ENCODE measurements at regions not wholly inside any gene's neighbourhood (a gene's known extent, or its start where the extent isn't known, plus 50 kb on each side); places are given as distances from the start of the nearest gene placed in this dataset.

DNA sequence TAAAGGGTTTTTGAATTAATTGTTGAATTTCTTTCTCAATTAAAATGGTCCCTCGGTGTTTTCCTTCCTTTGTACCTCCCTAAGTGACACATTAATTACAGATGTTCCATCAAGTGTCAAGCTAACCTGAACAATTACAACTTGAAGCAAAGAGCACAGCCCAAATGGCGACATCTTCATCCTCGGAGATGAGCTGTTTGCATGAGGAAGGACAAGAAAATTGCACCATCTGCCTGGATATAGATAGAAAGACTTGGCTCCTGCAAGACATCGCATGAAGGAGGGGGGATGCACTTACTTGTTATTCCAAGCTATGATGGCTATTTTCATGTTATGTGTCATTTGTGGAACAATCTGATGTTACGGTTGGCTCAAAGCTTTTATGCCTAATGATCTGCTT lies 86.4 kb upstream of the ZKSCAN2 start:
- Histone ChIP-seq H4K5ac (ENCODE audit: low read depth, low read length) (no peak overlapping the region), H3K36me3 (ENCODE audit: control insufficient read depth, insufficient read depth, low read length) (no peaks in the 10 kb centered on the region), H3K9ac (ENCODE audit: low read depth, low read length) (no peak overlapping the region), H3K4me2 (ENCODE audit: low read depth, low read length) (no peak overlapping the region), H2BK5ac (ENCODE audit: low read depth, low read length, poor library complexity, severe bottlenecking) (no peak overlapping the region), H3K9me3 (ENCODE audit: control insufficient read depth, insufficient read depth, low read length) (peaks cover 5% of the 10 kb centered on the region; the same call in 1 of the 2 replicates), H4K91ac (ENCODE audit: insufficient read depth, low read depth, low read length) (no peak overlapping the region), H2BK15ac (ENCODE audit: low read depth, low read length) (no peak overlapping the region), H3K9me1 (ENCODE audit: insufficient read depth, low read length) (no peaks in the 10 kb centered on the region), H3K4me1 (ENCODE audit: control insufficient read depth, insufficient read depth, low read length) (no peaks in the 10 kb centered on the region), H3K27ac (ENCODE audit: insufficient read depth, low read length) (no peak overlapping the region), H2AK5ac (ENCODE audit: low read depth, low read length) (no peak overlapping the region), H3K23ac (ENCODE audit: low read depth, low read length) (no peak overlapping the region), H3K18ac (ENCODE audit: low read depth, low read length) (no peak overlapping the region), H3K79me1 (ENCODE audit: low read depth in 1 of 2, low read length in 2 of 2) (no peaks in the 10 kb centered on the region), H2BK120ac (ENCODE audit: low read depth, low read length) (no peak overlapping the region), H3K4me3 (ENCODE audit: insufficient read depth, low read depth, low read length) (no peak overlapping the region), H4K8ac (ENCODE audit: low read depth in 2 of 2, low read length in 2 of 2) (no peak overlapping the region), H2BK20ac (ENCODE audit: low read depth, low read length) (no peak overlapping the region), H3K4ac (ENCODE audit: low read depth, low read length) (no peak overlapping the region), H3K27me3 (ENCODE audit: control insufficient read depth, insufficient read depth, low read length) (no peaks in the 10 kb centered on the region), H4K20me1 (ENCODE audit: insufficient read depth, low read length) (no peaks in the 10 kb centered on the region), H3K14ac (replicated peaks; ENCODE audit: low read depth, low read length) (no peak overlapping the region), H2AFZ (replicated peaks; ENCODE audit: low read length, poor library complexity) (no peak overlapping the region), H2AK9ac (replicated peaks; ENCODE audit: low read depth, low read length, poor library complexity) (no peak overlapping the region), H3K56ac (ENCODE audit: extremely low read depth, insufficient read depth, low read length) (no peak overlapping the region)
- dilution Hi-C loops (cut with HindIII; ENCODE audit: low sequenced_read_pairs, unreplicated experiment) (no loop called here), in situ Hi-C loops (cut with MboI; ENCODE audit: low sequenced_read_pairs) (no loop called here), intact Hi-C loops (cut with micrococcal nuclease) (no loop called here)
- BruUV-seq (replicated peaks): no TSS peak
- TF ChIP-seq FOS (IDR thresholded peaks at IDR 0.05; ENCODE audit: low read depth, low read length) (no peak), SMC3 (IDR thresholded peaks at IDR 0.05; ENCODE audit: low read depth, low read length) (no peak)
- DNase-seq: no peak
- ChIA-PET POLR2A (ENCODE audit: unreplicated experiment) (no interaction called here), CTCF (no interaction called here)
- WGBS, 2 experiments (ENCODE audit: extremely low coverage in 2 of 2, insufficient read length in 1 of 2): 89% methylated on average over 1 of the region's 5 CpGs; no CpG with 5 or more reads in 1 of the 2 experiments
- ATAC-seq (ENCODE audit: low read depth): no peak
